ENCODE measurements at regions not wholly inside any gene's neighbourhood (a gene's known extent, or its start where the extent isn't known, plus 50 kb on each side); places are given as distances from the start of the nearest gene placed in this dataset.

DNA sequence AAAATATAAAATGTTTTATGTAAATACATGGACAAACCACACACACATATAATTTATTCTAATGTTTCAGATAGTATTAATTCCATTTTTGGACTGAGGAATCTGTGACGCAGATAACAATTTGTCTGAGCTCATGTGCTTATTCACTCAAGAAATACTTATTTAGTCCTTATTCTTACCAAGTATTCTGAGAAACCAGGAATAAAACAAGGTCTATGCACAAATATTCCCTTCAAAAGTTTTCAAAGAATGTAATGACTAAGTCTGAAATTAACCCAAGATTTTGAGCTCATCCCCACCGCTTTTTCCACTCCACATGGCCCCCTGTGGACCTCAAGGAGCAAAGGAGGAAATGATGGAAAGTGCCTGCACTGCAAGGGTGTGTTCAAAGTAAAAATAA is 1022.3 kb downstream of the EFNA5 start:
- TF ChIP-seq EZH2 (IDR thresholded peaks at IDR 0.05; ENCODE audit: borderline replicate concordance, low read depth, low read length, severe bottlenecking) = no peak
- TF ChIP-seq, protein P1, sequence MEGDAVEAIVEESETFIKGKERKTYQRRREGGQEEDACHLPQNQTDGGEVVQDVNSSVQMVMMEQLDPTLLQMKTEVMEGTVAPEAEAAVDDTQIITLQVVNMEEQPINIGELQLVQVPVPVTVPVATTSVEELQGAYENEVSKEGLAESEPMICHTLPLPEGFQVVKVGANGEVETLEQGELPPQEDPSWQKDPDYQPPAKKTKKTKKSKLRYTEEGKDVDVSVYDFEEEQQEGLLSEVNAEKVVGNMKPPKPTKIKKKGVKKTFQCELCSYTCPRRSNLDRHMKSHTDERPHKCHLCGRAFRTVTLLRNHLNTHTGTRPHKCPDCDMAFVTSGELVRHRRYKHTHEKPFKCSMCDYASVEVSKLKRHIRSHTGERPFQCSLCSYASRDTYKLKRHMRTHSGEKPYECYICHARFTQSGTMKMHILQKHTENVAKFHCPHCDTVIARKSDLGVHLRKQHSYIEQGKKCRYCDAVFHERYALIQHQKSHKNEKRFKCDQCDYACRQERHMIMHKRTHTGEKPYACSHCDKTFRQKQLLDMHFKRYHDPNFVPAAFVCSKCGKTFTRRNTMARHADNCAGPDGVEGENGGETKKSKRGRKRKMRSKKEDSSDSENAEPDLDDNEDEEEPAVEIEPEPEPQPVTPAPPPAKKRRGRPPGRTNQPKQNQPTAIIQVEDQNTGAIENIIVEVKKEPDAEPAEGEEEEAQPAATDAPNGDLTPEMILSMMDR (IDR thresholded peaks at IDR 0.05; ENCODE audit: extremely low read depth in 1 of 2, insufficient read depth in 1 of 2, low read depth in 1 of 2, low read length in 2 of 2) = no peak
- TF ChIP-seq POLR2A (IDR thresholded peaks at IDR 0.05; ENCODE audit: low read depth, low read length) = no peak
- TF ChIP-seq POLR2AphosphoS5 (IDR thresholded peaks at IDR 0.05; ENCODE audit: insufficient read depth, low read depth, low read length) = no peak
- TF ChIP-seq, protein P2, sequence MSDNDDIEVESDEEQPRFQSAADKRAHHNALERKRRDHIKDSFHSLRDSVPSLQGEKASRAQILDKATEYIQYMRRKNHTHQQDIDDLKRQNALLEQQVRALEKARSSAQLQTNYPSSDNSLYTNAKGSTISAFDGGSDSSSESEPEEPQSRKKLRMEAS (IDR thresholded peaks at IDR 0.05; ENCODE audit: insufficient read depth, insufficient read length) = no peak

Data from endothelial cell of umbilical vein (primary cell).